ENCODE measurements at regions not wholly inside any gene's neighbourhood (a gene's known extent, or its start where the extent isn't known, plus 50 kb on each side); places are given as distances from the start of the nearest gene placed in this dataset.

DNA sequence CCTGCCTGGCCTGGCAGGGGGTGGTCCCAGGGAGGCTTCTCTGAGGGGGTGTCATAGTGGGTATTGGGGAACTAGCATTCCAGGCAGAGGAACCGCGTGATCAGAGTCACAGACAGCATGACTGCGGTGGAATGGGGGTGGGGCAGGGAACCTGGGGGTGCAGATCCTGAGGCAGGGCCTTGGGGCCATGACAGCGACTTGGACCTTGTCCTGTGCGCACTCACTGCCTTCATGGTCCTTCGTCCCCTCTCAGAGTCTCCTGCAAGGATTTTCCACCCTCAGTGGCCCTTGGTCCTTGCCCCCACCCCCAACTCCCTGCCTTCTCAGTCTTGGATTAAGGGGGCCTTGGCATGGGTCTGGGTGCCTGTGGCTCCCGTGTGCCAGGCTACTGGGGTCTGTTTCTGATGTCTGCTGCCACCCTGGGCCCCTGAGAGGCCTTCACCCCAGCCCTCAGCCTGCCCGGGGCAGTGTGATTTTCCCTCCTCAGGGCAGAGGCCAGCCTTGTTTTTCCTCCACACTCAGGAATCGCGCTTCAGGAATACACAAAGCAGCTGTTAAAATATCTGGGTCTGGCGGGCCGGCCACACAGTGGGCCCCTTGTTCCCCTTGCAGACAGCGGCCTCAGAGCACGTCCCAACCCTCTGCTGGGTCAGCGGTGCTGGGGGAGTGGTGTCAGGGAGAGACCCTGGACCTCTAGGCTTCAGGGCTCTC lies 51.6 kb downstream of the GLI2 start:
- no peak for TF ChIP-seq POLR2A (IDR thresholded peaks at IDR 0.05; ENCODE audit: borderline replicate concordance, extremely low read depth, insufficient read depth, insufficient read length)
- no peak for TF ChIP-seq CTCF (IDR thresholded peaks at IDR 0.05 in 2 of 3, conservative IDR thresholded peaks at IDR 0.05 in 1 of 3; ENCODE audit: borderline replicate concordance in 1 of 3, insufficient read depth in 1 of 3, low read depth in 2 of 3, low read length in 2 of 3)
- TF ChIP-seq EZH2 (IDR thresholded peaks at IDR 0.05), result no peak
- no peak for TF ChIP-seq POLR2AphosphoS5 (IDR thresholded peaks at IDR 0.05; ENCODE audit: low read depth, low read length)
- no peak for TF ChIP-seq ZFX (IDR thresholded peaks at IDR 0.05)
- TF ChIP-seq CEBPB (IDR thresholded peaks at IDR 0.05; ENCODE audit: low read depth), result no peak
- TF ChIP-seq RAD21 (IDR thresholded peaks at IDR 0.05; ENCODE audit: low read depth), result no peak
- no peak for TF ChIP-seq JUND (IDR thresholded peaks at IDR 0.05)
